ENCODE measurements at regions not wholly inside any gene's neighbourhood (a gene's known extent, or its start where the extent isn't known, plus 50 kb on each side); places are given as distances from the start of the nearest gene placed in this dataset.

DNA sequence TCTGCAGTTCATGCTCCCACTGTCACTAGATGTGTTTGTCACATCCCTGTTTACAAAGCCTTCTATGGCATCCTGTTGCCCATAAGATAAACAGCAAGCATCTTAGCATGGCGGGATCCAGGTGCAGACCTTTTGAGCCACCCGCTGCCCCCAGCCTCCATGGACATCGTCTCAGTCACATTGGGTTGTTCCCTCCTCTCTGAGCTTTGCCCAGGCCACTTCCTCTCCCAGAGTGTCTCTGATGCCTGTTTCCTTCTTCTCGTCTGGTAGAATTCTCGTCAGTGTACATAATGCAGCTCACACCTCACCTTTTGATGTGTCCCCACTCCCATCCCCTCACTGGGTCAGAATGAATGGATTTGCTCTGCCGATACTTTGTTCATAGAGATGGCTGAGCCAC, 239.0 kb upstream of the APCDD1 start:
- H3K36me3 ChIP-seq (ENCODE audit: control insufficient read depth, low read length) = no peaks in the 10 kb centered on the region
- no peak overlapping the region for H3K4me3 ChIP-seq (ENCODE audit: low read length)
- no peak overlapping the region for H3K27ac ChIP-seq (ENCODE audit: low read depth, low read length)
- no peak for TF ChIP-seq CTCF (IDR thresholded peaks at IDR 0.05; ENCODE audit: low read depth, low read length, poor library complexity, severe bottlenecking)
- no peak for TF ChIP-seq EZH2phosphoT487 (IDR thresholded peaks at IDR 0.05; ENCODE audit: borderline replicate concordance, low read length)
- no peaks in the 10 kb centered on the region for H3K9me3 ChIP-seq (ENCODE audit: control insufficient read depth, insufficient read depth, low read length)
- H3K9me2 ChIP-seq (replicated peaks; ENCODE audit: control insufficient read depth, low read length) = no peaks in the 10 kb centered on the region
- H3K27me3 ChIP-seq (ENCODE audit: control insufficient read depth, low read length) = no peaks in the 10 kb centered on the region
- H4K20me1 ChIP-seq (ENCODE audit: control insufficient read depth, insufficient read depth, low read depth, low read length) = no peaks in the 10 kb centered on the region
- peaks cover 11% of the 10 kb centered on the region for H3K4me1 ChIP-seq (ENCODE audit: control insufficient read depth, low read length)
- no peaks in the 10 kb centered on the region for H3K79me2 ChIP-seq (ENCODE audit: control insufficient read depth, low read length)
- H3F3A ChIP-seq (ENCODE audit: control insufficient read depth, insufficient read depth) = no peaks in the 10 kb centered on the region
- no peak overlapping the region for H3K4me2 ChIP-seq (ENCODE audit: low read length)

GRCh38 chr18:10216791-10217190, 237.6 kb upstream of the APCDD1 start:
- Histone ChIP-seq H3K27me3 (ENCODE audit: control insufficient read depth, low read length) (no peaks in the 10 kb centered on the region), H3K27ac (ENCODE audit: low read depth, low read length) (no peak overlapping the region), H3K4me1 (ENCODE audit: control insufficient read depth, low read length) (peaks cover 11% of the 10 kb centered on the region), H3K9me2 (replicated peaks; ENCODE audit: control insufficient read depth, low read length) (no peaks in the 10 kb centered on the region), H3K4me3 (ENCODE audit: low read length) (no peak overlapping the region), H3F3A (ENCODE audit: control insufficient read depth, insufficient read depth) (no peaks in the 10 kb centered on the region), H4K20me1 (ENCODE audit: control insufficient read depth, insufficient read depth, low read depth, low read length) (no peaks in the 10 kb centered on the region), H3K4me2 (ENCODE audit: low read length) (no peak overlapping the region), H3K9me3 (ENCODE audit: control insufficient read depth, insufficient read depth, low read length) (no peaks in the 10 kb centered on the region), H3K79me2 (ENCODE audit: control insufficient read depth, low read length) (no peaks in the 10 kb centered on the region), H3K36me3 (ENCODE audit: control insufficient read depth, low read length) (no peaks in the 10 kb centered on the region)
- TF ChIP-seq CTCF (IDR thresholded peaks at IDR 0.05; ENCODE audit: low read depth, low read length, poor library complexity, severe bottlenecking) (no peak), EZH2phosphoT487 (IDR thresholded peaks at IDR 0.05; ENCODE audit: borderline replicate concordance, low read length) (no peak)

- Histone ChIP-seq H3F3A (ENCODE audit: control insufficient read depth, insufficient read depth) (no peaks in the 10 kb centered on the region), H3K27ac (ENCODE audit: low read depth, low read length) (no peak overlapping the region), H3K9me3 (ENCODE audit: control insufficient read depth, insufficient read depth, low read length) (no peaks in the 10 kb centered on the region), H3K4me2 (ENCODE audit: low read length) (no peak overlapping the region), H3K9me2 (replicated peaks; ENCODE audit: control insufficient read depth, low read length) (no peaks in the 10 kb centered on the region), H3K79me2 (ENCODE audit: control insufficient read depth, low read length) (no peaks in the 10 kb centered on the region), H4K20me1 (ENCODE audit: control insufficient read depth, insufficient read depth, low read depth, low read length) (no peaks in the 10 kb centered on the region), H3K4me1 (ENCODE audit: control insufficient read depth, low read length) (peaks cover 11% of the 10 kb centered on the region), H3K27me3 (ENCODE audit: control insufficient read depth, low read length) (no peaks in the 10 kb centered on the region), H3K4me3 (ENCODE audit: low read length) (no peak overlapping the region), H3K36me3 (ENCODE audit: control insufficient read depth, low read length) (no peaks in the 10 kb centered on the region)
- no peak for TF ChIP-seq CTCF (IDR thresholded peaks at IDR 0.05; ENCODE audit: low read depth, low read length, poor library complexity, severe bottlenecking)
- no peak for TF ChIP-seq EZH2phosphoT487 (IDR thresholded peaks at IDR 0.05; ENCODE audit: borderline replicate concordance, low read length)
Observed at GRCh38 chr18:10217211-10217610, 237.2 kb upstream of the APCDD1 start.

DNA sequence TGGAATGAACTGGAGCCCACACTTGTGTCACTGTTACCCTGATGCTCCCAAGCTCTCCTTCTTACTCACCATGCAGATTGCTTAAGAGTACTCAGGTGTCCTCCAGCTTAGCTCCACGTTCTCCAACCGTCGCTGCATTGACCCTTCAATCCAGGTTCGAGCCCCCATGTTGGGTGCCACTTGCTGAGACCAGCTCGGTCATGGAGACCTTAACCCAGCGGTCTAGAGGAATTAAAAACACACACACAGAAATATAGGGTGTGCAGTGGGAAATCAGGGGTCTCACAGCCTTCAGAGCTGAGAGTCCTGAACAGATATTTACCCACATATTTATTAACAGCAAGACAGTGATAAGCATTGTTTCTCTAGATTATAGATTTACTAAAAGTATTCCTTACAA, 229.1 kb upstream of the APCDD1 start:
- Histone ChIP-seq H3K27ac (ENCODE audit: low read depth, low read length) (no peak overlapping the region), H3K4me3 (ENCODE audit: low read length) (no peak overlapping the region), H3K27me3 (ENCODE audit: control insufficient read depth, low read length) (no peaks in the 10 kb centered on the region), H3K79me2 (ENCODE audit: control insufficient read depth, low read length) (no peaks in the 10 kb centered on the region), H3K9me3 (ENCODE audit: control insufficient read depth, insufficient read depth, low read length) (no peaks in the 10 kb centered on the region), H3K36me3 (ENCODE audit: control insufficient read depth, low read length) (no peaks in the 10 kb centered on the region), H3K4me1 (ENCODE audit: control insufficient read depth, low read length) (no peaks in the 10 kb centered on the region), H4K20me1 (ENCODE audit: control insufficient read depth, insufficient read depth, low read depth, low read length) (no peaks in the 10 kb centered on the region), H3K9me2 (replicated peaks; ENCODE audit: control insufficient read depth, low read length) (no peaks in the 10 kb centered on the region), H3F3A (ENCODE audit: control insufficient read depth, insufficient read depth) (no peaks in the 10 kb centered on the region), H3K4me2 (ENCODE audit: low read length) (no peak overlapping the region)
- TF ChIP-seq EZH2phosphoT487 (IDR thresholded peaks at IDR 0.05; ENCODE audit: borderline replicate concordance, low read length) (no peak), CTCF (IDR thresholded peaks at IDR 0.05; ENCODE audit: low read depth, low read length, poor library complexity, severe bottlenecking) (no peak)
